Activated B cell treated with CpG ODN at 0.5 μM for 24 hours (primary cell): ENCODE measurements at regions not wholly inside any gene's neighbourhood (a gene's known extent, or its start where the extent isn't known, plus 50 kb on each side); places are given as distances from the start of the nearest gene placed in this dataset.
A peak's percentile ranks its signal among the peaks of the same experiment; 100 is the strongest.

Source experiments
- ATAC-seq: fragments of 200-7000 bp; cut with Tn5 transposase; one replicate; pipeline ENCODE4 v1.10.0; 2021; ENCODE audit warnings: low read depth, mild to moderate bottlenecking, moderate library complexity
- CTCF ChIA-PET: fragments of 350-600 bp; sonication (Branson Sonifier 250); formaldehyde crosslinking; loops from one replicate; lab custom pipeline; 2021; ENCODE audit warnings: antibody characterized with exemption; lab: Charles Lee
- POLR2A ChIA-PET: fragments of 350-600 bp; sonication (Branson Sonifier 250); formaldehyde crosslinking; loops from one replicate; lab custom pipeline; 2021; ENCODE audit warnings: antibody characterized with exemption; lab: Charles Lee
- DNase-seq: peaks from one replicate; pipeline ENCODE4 v3.0.0; 2022
- H3K27ac Mint-ChIP-seq: one replicate; pipeline ENCODE4 v1.8.0; 2020; ENCODE audit warnings: mixed read lengths
- H3K27me3 Mint-ChIP-seq: one replicate; pipeline ENCODE4 v1.8.0; 2021; ENCODE audit warnings: mixed read lengths
- H3K36me3 Mint-ChIP-seq: one replicate; pipeline ENCODE4 v1.8.0; 2021; ENCODE audit warnings: low read depth, mixed read lengths
- H3K4me1 Mint-ChIP-seq: one replicate; pipeline ENCODE4 v1.8.0; 2021; ENCODE audit warnings: mixed read lengths
- H3K4me3 Mint-ChIP-seq: one replicate; pipeline ENCODE4 v1.8.0; 2020; ENCODE audit warnings: mild to moderate bottlenecking, mixed read lengths
- H3K9me3 Mint-ChIP-seq: one replicate; pipeline ENCODE4 v1.8.0; 2020; ENCODE audit warnings: mixed read lengths
- CTCF ChIP-seq: fragments of 200-600 bp; IDR thresholded peaks from one replicate; pipeline ENCODE4 v1.8.0; 2022; ENCODE audit warnings: antibody characterized with exemption, mild to moderate bottlenecking
- intact Hi-C: fragments of 100-400 bp; cut with micrococcal nuclease; formaldehyde crosslinking; loops from one replicate; pipeline ENCODE4 v1.15.1; 2024

- DNase-seq (no peak), ATAC-seq (peak; percentile 83)
- TF ChIP-seq CTCF = no peak
- Mint-ChIP-seq H3K27ac (no peak overlapping the region), H3K36me3 (no peaks in the 10 kb centered on the region), H3K9me3 (no peaks in the 10 kb centered on the region), H3K4me1 (peaks cover 12% of the 10 kb centered on the region), H3K4me3 (no peak overlapping the region), H3K27me3 (no peaks in the 10 kb centered on the region)
- ChIA-PET CTCF (interaction anchor here (0.9 kb wide), 1 partner anchor 836 kb away, joined by 3 read pairs; no protein-coding TSS in a partner anchor), POLR2A (no interaction called here)
- intact Hi-C loops = loop anchor here (5.0 kb wide), 1 partner anchor 839 kb away; the partner anchor contains the start of gene BCL11A
Measured at GRCh38 chr2:59713577-59713976, 839.9 kb downstream of the BCL11A start.

- intact Hi-C loops = loop anchor here (5.0 kb wide), 1 partner anchor 841 kb away; the partner anchor contains the start of gene BCL11A
- no peaks in the 10 kb centered on the region for H3K36me3 Mint-ChIP-seq
- ATAC-seq = no peak
- no peak for TF ChIP-seq CTCF
- H3K27me3 Mint-ChIP-seq = no peaks in the 10 kb centered on the region
- H3K4me1 Mint-ChIP-seq = peaks cover 20% of the 10 kb centered on the region
- ChIA-PET POLR2A (no interaction called here), CTCF (no interaction called here)
- no peak overlapping the region for H3K27ac Mint-ChIP-seq
- H3K4me3 Mint-ChIP-seq = no peak overlapping the region
- no peak for DNase-seq
- no peaks in the 10 kb centered on the region for H3K9me3 Mint-ChIP-seq
Measured at GRCh38 chr2:59711121-59711520, 842.3 kb downstream of the BCL11A start.

- no peak overlapping the region for H3K4me3 Mint-ChIP-seq
- no peak overlapping the region for H3K27ac Mint-ChIP-seq
- POLR2A ChIA-PET = no interaction called here
- DNase-seq (no peak), ATAC-seq (no peak)
- peaks cover 8% of the 10 kb centered on the region for H3K4me1 Mint-ChIP-seq
- CTCF ChIA-PET = no interaction called here
- no peak for TF ChIP-seq CTCF
- H3K9me3 Mint-ChIP-seq = peaks cover 10% of the 10 kb centered on the region
- intact Hi-C loops = no loop called here
- no peaks in the 10 kb centered on the region for H3K27me3 Mint-ChIP-seq
- H3K36me3 Mint-ChIP-seq = peaks cover 2% of the 10 kb centered on the region
Measured at GRCh38 chr2:59706729-59707128, 846.7 kb downstream of the BCL11A start.

GRCh38 chr2:59703796-59704195 is 849.7 kb downstream of the BCL11A start:
- ChIA-PET CTCF (no interaction called here), POLR2A (no interaction called here)
- Mint-ChIP-seq H3K4me1 (peaks cover 8% of the 10 kb centered on the region), H3K4me3 (no peak overlapping the region), H3K27ac (no peak overlapping the region), H3K36me3 (peaks cover 2% of the 10 kb centered on the region), H3K27me3 (no peaks in the 10 kb centered on the region), H3K9me3 (peaks cover 10% of the 10 kb centered on the region)
- DNase-seq (no peak), ATAC-seq (no peak)
- intact Hi-C loops = no loop called here
- TF ChIP-seq CTCF = no peak

- no peak overlapping the region for H3K27ac Mint-ChIP-seq
- H3K4me1 Mint-ChIP-seq = no peaks in the 10 kb centered on the region
- CTCF ChIA-PET = no interaction called here
- peaks cover 2% of the 10 kb centered on the region for H3K36me3 Mint-ChIP-seq
- peaks cover 10% of the 10 kb centered on the region for H3K9me3 Mint-ChIP-seq
- H3K4me3 Mint-ChIP-seq = no peak overlapping the region
- DNase-seq = no peak
- ATAC-seq = no peak
- H3K27me3 Mint-ChIP-seq = no peaks in the 10 kb centered on the region
- intact Hi-C loops = no loop called here
- TF ChIP-seq CTCF = no peak
- POLR2A ChIA-PET = no interaction called here
Measured at GRCh38 chr2:59702026-59702425, 851.4 kb downstream of the BCL11A start.
